Renal cortex interstitium (tissue), 11 donors: ENCODE measurements at regions not wholly inside any gene's neighbourhood (a gene's known extent, or its start where the extent isn't known, plus 50 kb on each side); places are given as distances from the start of the nearest gene placed in this dataset.
A peak's percentile ranks its signal among the peaks of the same experiment; 100 is the strongest.

Experiments
- DNase-seq, 11 donors: peaks; one replicate each; pipeline ENCODE4 v3.0.0-alpha.2; 2013; ENCODE audit warnings: low read depth in 9 of 11, low spot score in 4 of 11; ENCODE audit errors: extremely low read depth in 1 of 11

- DNase-seq: no peak
Measured at GRCh38 chr13:58795715-58796114, 1164.2 kb downstream of the PCDH17 start.

GRCh38 chr13:58804832-58805231 is 1173.3 kb downstream of the PCDH17 start:
- no peak for DNase-seq

GRCh38 chr13:58806401-58806800 is 1174.9 kb downstream of the PCDH17 start:
- no peak for DNase-seq

GRCh38 chr13:58823701-58824100 is 1192.2 kb downstream of the PCDH17 start:
- no peak for DNase-seq

GRCh38 chr13:58827904-58828303 is 1196.4 kb downstream of the PCDH17 start:
- no peak for DNase-seq

GRCh38 chr13:58830841-58831240 is 1199.3 kb downstream of the PCDH17 start:
- DNase-seq: peak in 6 of 11 donors; percentile 3 to 24 (median 14)

GRCh38 chr13:58838615-58839014 is 1207.1 kb downstream of the PCDH17 start:
- DNase-seq: no peak

GRCh38 chr13:58843071-58843470 is 1211.5 kb downstream of the PCDH17 start:
- no peak for DNase-seq

GRCh38 chr13:58843567-58843966 is 1212.0 kb downstream of the PCDH17 start:
- DNase-seq: no peak

GRCh38 chr13:58850161-58850560 is 1218.6 kb downstream of the PCDH17 start:
- DNase-seq: peak in 6 of 11 donors; percentile 1 to 27 (median 12)

GRCh38 chr13:58852076-58852475 is 1220.5 kb downstream of the PCDH17 start:
- DNase-seq: no peak

GRCh38 chr13:58855283-58855682 is 1223.7 kb downstream of the PCDH17 start:
- DNase-seq: no peak

GRCh38 chr13:58858870-58859371 is 1227.4 kb downstream of the PCDH17 start:
- DNase-seq: no peak

GRCh38 chr13:58865286-58865685 is 1233.7 kb downstream of the PCDH17 start:
- no peak for DNase-seq

- no peak for DNase-seq
Measured at GRCh38 chr13:58869566-58869965, 1238.0 kb downstream of the PCDH17 start.

- DNase-seq: no peak
Measured at GRCh38 chr13:58876473-58876872, 1244.9 kb downstream of the PCDH17 start.

- no peak for DNase-seq
Measured at GRCh38 chr13:58879114-58879513, 1247.6 kb downstream of the PCDH17 start.

GRCh38 chr13:58882516-58882915 is 1251.0 kb downstream of the PCDH17 start:
- no peak for DNase-seq

GRCh38 chr13:58883405-58883804 is 1251.9 kb downstream of the PCDH17 start:
- DNase-seq: no peak

GRCh38 chr13:58884353-58885209 is 1253.0 kb downstream of the PCDH17 start:
- no peak for DNase-seq

GRCh38 chr13:58889474-58889873 is 1257.9 kb downstream of the PCDH17 start:
- DNase-seq: no peak
